WTC11 (cell line): ENCODE measurements at regions not wholly inside any gene's neighbourhood (a gene's known extent, or its start where the extent isn't known, plus 50 kb on each side); places are given as distances from the start of the nearest gene placed in this dataset.

Source experiments
- ATAC-seq: fragments of 200-7000 bp; cut with Tn5 transposase; 2 replicates; pipeline ENCODE4 v1.10.0; 2021; ENCODE audit warnings: mild to moderate bottlenecking, moderate library complexity
- CTCF ChIA-PET: fragments of 300-600 bp; sonication (Branson Sonifier 250); formaldehyde crosslinking; loops from one replicate; lab custom pipeline; 2021; ENCODE audit warnings: antibody characterized with exemption; lab: Charles Lee
- POLR2A ChIA-PET: fragments of 350-600 bp; sonication (Branson Sonifier 250); formaldehyde crosslinking; loops from one replicate; lab custom pipeline; 2021; ENCODE audit warnings: antibody characterized with exemption; lab: Charles Lee
- DNase-seq: peaks from one replicate; pipeline ENCODE4 v3.0.0; 2021; ENCODE audit warnings: low spot score
- H3K27ac Mint-ChIP-seq: 2 replicates; pipeline ENCODE4 v1.8.0; 2021; ENCODE audit warnings: mixed read lengths
- H3K27me3 Mint-ChIP-seq: 2 replicates; pipeline ENCODE4 v1.8.0; 2021; ENCODE audit warnings: low read depth, mild to moderate bottlenecking, moderate library complexity, mixed read lengths
- H3K36me3 Mint-ChIP-seq: 2 replicates; pipeline ENCODE4 v1.8.0; 2021; ENCODE audit warnings: mixed read lengths
- H3K4me1 Mint-ChIP-seq: 2 replicates; pipeline ENCODE4 v1.8.0; 2022; ENCODE audit warnings: mixed read lengths
- H3K4me3 Mint-ChIP-seq: 2 replicates; pipeline ENCODE4 v1.8.0; 2021; ENCODE audit warnings: mild to moderate bottlenecking, moderate library complexity, mixed read lengths
- H3K9me3 Mint-ChIP-seq: 2 replicates; pipeline ENCODE4 v1.8.0; 2021; ENCODE audit warnings: mixed read lengths
- AR ChIP-seq: fragments of 250-450 bp; sonication (Bioruptor Pico); IDR thresholded peaks from 2 replicates; pipeline ENCODE4 v1.9.0; 2021; ENCODE audit warnings: mild to moderate bottlenecking
- CREM ChIP-seq: sonication (generic); formaldehyde crosslinking; IDR thresholded peaks from 2 replicates; pipeline ENCODE4 v1.8.1; 2022; ENCODE audit warnings: mild to moderate bottlenecking, missing genetic modification reagents, moderate library complexity
- IRF1 ChIP-seq: sonication (generic); formaldehyde crosslinking; IDR thresholded peaks from 2 replicates; pipeline ENCODE4 v1.8.0; 2023; ENCODE audit warnings: missing genetic modification reagents
- IRF2 ChIP-seq: sonication (generic); formaldehyde crosslinking; IDR thresholded peaks from 2 replicates; pipeline ENCODE4 v1.8.0; 2022; ENCODE audit warnings: low read depth, missing genetic modification reagents, borderline replicate concordance
- NFATC4 ChIP-seq: fragments of 250-450 bp; sonication (Bioruptor Pico); IDR thresholded peaks from 2 replicates; pipeline ENCODE4 v1.9.0; 2021; ENCODE audit warnings: mild to moderate bottlenecking
- PREB ChIP-seq: sonication (generic); formaldehyde crosslinking; IDR thresholded peaks from 2 replicates; pipeline ENCODE4 v1.8.1; 2022; ENCODE audit warnings: mild to moderate bottlenecking, missing genetic modification reagents, moderate library complexity, borderline replicate concordance
- SP1 ChIP-seq: sonication (generic); formaldehyde crosslinking; conservative IDR thresholded peaks from 2 replicates; pipeline ENCODE4 v1.8.1; 2022; ENCODE audit warnings: missing genetic modification reagents
- TP53 ChIP-seq: sonication (generic); formaldehyde crosslinking; IDR thresholded peaks from 2 replicates; pipeline ENCODE4 v1.8.1; 2023; ENCODE audit warnings: mild to moderate bottlenecking, missing genetic modification reagents
- ZNF281 ChIP-seq: sonication (generic); formaldehyde crosslinking; IDR thresholded peaks from 2 replicates; pipeline ENCODE4 v1.8.0; 2023; ENCODE audit warnings: mild to moderate bottlenecking, missing genetic modification reagents
- ZNF317 ChIP-seq: sonication (generic); formaldehyde crosslinking; IDR thresholded peaks from 2 replicates; pipeline ENCODE4 v1.8.1; 2023; ENCODE audit warnings: low read depth, mild to moderate bottlenecking, moderate library complexity, missing genetic modification reagents, borderline replicate concordance
- ZNF416 ChIP-seq: fragments of 250-450 bp; sonication (Bioruptor Pico); IDR thresholded peaks from 2 replicates; pipeline ENCODE4 v1.9.0; 2021; ENCODE audit warnings: mild to moderate bottlenecking, inconsistent platforms
- ZNF425 ChIP-seq: fragments of 250-450 bp; sonication (Bioruptor Pico); conservative IDR thresholded peaks from 2 replicates; pipeline ENCODE4 v1.9.0; 2021; ENCODE audit warnings: mild to moderate bottlenecking
- ZNF671 ChIP-seq: fragments of 250-450 bp; sonication (Bioruptor Pico); IDR thresholded peaks from 2 replicates; pipeline ENCODE4 v1.8.0; 2021; ENCODE audit warnings: mild to moderate bottlenecking
- TF ChIP-seq, protein P1 (sequence below): sonication (generic); formaldehyde crosslinking; IDR thresholded peaks from 2 replicates; pipeline ENCODE4 v1.8.1; 2023; ENCODE audit warnings: mild to moderate bottlenecking, moderate library complexity, missing genetic modification reagents
- TF ChIP-seq, protein P2 (sequence below): sonication (generic); formaldehyde crosslinking; IDR thresholded peaks from 2 replicates; pipeline ENCODE4 v1.8.0; 2022; ENCODE audit warnings: mild to moderate bottlenecking, missing genetic modification reagents
- TF ChIP-seq, protein P3 (sequence below): fragments of 250-450 bp; sonication (Bioruptor Pico); IDR thresholded peaks from 2 replicates; pipeline ENCODE4 v1.8.0; 2021; ENCODE audit warnings: mild to moderate bottlenecking
- TF ChIP-seq, protein P4 (sequence below): fragments of 250-450 bp; sonication (Bioruptor Pico); IDR thresholded peaks from 2 replicates; pipeline ENCODE4 v1.9.0; 2021; ENCODE audit warnings: moderate library complexity, mild to moderate bottlenecking, inconsistent platforms, borderline replicate concordance

DNA sequence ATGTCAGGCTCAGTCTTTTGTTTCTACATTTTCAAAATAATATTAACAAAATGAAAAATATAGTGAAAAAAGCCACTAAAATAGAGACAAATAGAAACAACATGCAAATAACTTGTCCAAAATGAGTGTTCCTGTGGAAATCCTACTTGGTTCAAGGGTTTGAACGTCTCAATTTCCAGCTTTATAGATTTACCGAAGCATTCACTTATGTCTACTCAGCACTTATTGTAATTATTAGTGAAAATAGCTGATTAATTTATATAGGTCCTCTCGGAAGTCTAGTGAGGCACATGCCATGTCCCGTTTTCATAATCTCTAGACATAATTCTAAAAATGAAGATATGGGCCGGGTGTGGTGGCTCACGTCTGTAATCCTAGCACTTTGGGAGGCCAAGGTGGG, 99.9 kb upstream of the NFIB start:
- POLR2A ChIA-PET = no interaction called here
- Mint-ChIP-seq H3K36me3 (no peaks in the 10 kb centered on the region), H3K27ac (no peak overlapping the region), H3K27me3 (0 out of 2 replicates have a peak, but pooled peaks cover 3% of the 10 kb centered on the region), H3K4me3 (no peak overlapping the region), H3K4me1 (peaks cover 22% of the 10 kb centered on the region), H3K9me3 (peaks cover 13% of the 10 kb centered on the region)
- ATAC-seq = no peak
- no peak for DNase-seq
- TF ChIP-seq CREM (no peak), IRF1 (CRISPR knock-in tag) (no peak), NFATC4 (CRISPR knock-in tag) (no peak), IRF2 (CRISPR knock-in tag) (no peak), SP1 (no peak), PREB (CRISPR knock-in tag) (no peak), ZNF317 (CRISPR knock-in tag) (no peak), TP53 (CRISPR knock-in tag) (no peak)
- TF ChIP-seq, protein P1, sequence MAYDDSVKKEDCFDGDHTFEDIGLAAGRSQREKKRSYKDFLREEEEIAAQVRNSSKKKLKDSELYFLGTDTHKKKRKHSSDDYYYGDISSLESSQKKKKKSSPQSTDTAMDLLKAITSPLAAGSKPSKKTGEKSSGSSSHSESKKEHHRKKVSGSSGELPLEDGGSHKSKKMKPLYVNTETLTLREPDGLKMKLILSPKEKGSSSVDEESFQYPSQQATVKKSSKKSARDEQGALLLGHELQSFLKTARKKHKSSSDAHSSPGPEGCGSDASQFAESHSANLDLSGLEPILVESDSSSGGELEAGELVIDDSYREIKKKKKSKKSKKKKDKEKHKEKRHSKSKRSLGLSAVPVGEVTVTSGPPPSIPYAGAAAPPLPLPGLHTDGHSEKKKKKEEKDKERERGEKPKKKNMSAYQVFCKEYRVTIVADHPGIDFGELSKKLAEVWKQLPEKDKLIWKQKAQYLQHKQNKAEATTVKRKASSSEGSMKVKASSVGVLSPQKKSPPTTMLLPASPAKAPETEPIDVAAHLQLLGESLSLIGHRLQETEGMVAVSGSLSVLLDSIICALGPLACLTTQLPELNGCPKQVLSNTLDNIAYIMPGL = no peak
- TF ChIP-seq, protein P2, sequence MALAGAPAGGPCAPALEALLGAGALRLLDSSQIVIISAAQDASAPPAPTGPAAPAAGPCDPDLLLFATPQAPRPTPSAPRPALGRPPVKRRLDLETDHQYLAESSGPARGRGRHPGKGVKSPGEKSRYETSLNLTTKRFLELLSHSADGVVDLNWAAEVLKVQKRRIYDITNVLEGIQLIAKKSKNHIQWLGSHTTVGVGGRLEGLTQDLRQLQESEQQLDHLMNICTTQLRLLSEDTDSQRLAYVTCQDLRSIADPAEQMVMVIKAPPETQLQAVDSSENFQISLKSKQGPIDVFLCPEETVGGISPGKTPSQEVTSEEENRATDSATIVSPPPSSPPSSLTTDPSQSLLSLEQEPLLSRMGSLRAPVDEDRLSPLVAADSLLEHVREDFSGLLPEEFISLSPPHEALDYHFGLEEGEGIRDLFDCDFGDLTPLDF = no peak
- TF ChIP-seq, protein P3, sequence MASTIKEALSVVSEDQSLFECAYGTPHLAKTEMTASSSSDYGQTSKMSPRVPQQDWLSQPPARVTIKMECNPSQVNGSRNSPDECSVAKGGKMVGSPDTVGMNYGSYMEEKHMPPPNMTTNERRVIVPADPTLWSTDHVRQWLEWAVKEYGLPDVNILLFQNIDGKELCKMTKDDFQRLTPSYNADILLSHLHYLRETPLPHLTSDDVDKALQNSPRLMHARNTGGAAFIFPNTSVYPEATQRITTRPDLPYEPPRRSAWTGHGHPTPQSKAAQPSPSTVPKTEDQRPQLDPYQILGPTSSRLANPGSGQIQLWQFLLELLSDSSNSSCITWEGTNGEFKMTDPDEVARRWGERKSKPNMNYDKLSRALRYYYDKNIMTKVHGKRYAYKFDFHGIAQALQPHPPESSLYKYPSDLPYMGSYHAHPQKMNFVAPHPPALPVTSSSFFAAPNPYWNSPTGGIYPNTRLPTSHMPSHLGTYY = no peak
- TF ChIP-seq, protein P4, sequence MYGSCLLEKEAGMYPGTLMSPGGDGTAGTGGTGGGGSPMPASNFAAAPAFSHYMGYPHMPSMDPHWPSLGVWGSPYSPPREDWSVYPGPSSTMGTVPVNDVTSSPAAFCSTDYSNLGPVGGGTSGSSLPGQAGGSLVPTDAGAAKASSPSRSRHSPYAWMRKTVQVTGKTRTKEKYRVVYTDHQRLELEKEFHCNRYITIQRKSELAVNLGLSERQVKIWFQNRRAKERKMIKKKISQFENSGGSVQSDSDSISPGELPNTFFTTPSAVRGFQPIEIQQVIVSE (CRISPR knock-in tag) = no peak
- CTCF ChIA-PET = interaction anchor here (1.4 kb wide), 1 partner anchor 16 kb away, joined by 5 read pairs; no protein-coding TSS in a partner anchor

DNA sequence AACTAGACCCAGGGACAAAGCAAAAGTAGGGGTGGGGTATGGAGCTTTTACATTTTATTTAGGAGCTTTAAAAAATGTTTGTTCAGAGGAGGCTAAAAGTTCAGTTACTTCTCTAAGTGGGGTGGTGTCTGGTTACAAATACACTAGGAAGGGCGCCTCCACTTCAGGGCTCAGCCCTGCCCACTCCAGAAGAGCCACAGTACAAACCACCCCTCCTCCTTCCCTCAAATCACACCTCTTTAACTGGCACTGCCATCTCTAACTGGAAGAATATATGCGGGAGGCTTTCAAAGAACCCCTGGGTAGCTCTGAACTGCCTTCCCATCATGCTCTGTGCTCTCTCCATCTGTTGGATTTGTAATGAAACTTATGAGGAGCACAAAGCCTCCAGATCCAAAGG, 98.8 kb upstream of the NFIB start:
- POLR2A ChIA-PET = no interaction called here
- Mint-ChIP-seq H3K27me3 (0 out of 2 replicates have a peak, but pooled peaks cover 3% of the 10 kb centered on the region), H3K27ac (no peak overlapping the region), H3K36me3 (no peaks in the 10 kb centered on the region), H3K4me1 (peaks cover 11% of the 10 kb centered on the region), H3K4me3 (no peak overlapping the region), H3K9me3 (peaks cover 13% of the 10 kb centered on the region)
- ATAC-seq = no peak; the same call in 1 of the 2 replicates
- no peak for DNase-seq
- CTCF ChIA-PET = interaction anchor here (0.8 to 1.4 kb wide), 2 partner anchors 17 to 29 kb away, joined by 3 to 5 read pairs; no protein-coding TSS in a partner anchor
- TF ChIP-seq ZNF425 = no peak
- no peak for TF ChIP-seq ZNF416 (CRISPR knock-in tag)
- no peak for TF ChIP-seq ZNF281 (CRISPR knock-in tag)
- TF ChIP-seq ZNF671 = no peak
- TF ChIP-seq, protein P3 = no peak
- TF ChIP-seq AR (CRISPR knock-in tag) = no peak
- no peak for TF ChIP-seq CREM
